Omental fat pad (tissue), 3 donors: ENCODE measurements at regions not wholly inside any gene's neighbourhood (a gene's known extent, or its start where the extent isn't known, plus 50 kb on each side); places are given as distances from the start of the nearest gene placed in this dataset.

Experiments used
- ATAC-seq: fragments of 150-250 bp; one replicate; pipeline ENCODE4 v1.9.1; 2016; ENCODE audit warnings: mild to moderate bottlenecking, moderate library complexity; ENCODE audit not compliant: low FRiP score
- DNase-seq: peaks from one replicate; pipeline ENCODE4 v3.0.0-alpha.2; 2019; ENCODE audit warnings: low spot score
- TF ChIP-seq, protein P1 (sequence below), 3 donors: fragments of 450-650 bp; IDR thresholded peaks; one replicate each; pipeline ENCODE4 v1.5.1; 2016 to 2017; ENCODE audit warnings: antibody characterized with exemption in 3 of 3, mild to moderate bottlenecking in 3 of 3, moderate library complexity in 2 of 3

DNA sequence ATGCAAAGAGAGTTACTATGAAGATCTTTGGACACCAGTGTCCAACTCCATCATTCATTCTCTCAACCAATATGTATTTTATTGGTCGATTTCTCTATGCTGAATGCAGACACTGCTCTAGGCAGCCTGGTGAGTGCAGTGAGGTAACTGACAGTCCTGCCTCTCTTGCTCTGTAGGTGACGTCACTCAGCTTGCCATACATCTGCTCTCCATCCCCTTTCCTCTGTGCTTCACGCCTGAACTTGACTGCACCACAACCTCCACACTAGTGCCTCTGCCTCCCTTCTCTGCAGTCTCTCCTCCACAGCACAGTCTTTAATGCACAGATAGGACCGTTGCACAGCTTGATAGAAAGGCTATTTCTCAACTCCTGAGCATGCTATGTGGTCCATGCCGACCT is 344.9 kb upstream of the NOCT start:
- ATAC-seq = no peak
- DNase-seq = no peak
- TF ChIP-seq, protein P1, sequence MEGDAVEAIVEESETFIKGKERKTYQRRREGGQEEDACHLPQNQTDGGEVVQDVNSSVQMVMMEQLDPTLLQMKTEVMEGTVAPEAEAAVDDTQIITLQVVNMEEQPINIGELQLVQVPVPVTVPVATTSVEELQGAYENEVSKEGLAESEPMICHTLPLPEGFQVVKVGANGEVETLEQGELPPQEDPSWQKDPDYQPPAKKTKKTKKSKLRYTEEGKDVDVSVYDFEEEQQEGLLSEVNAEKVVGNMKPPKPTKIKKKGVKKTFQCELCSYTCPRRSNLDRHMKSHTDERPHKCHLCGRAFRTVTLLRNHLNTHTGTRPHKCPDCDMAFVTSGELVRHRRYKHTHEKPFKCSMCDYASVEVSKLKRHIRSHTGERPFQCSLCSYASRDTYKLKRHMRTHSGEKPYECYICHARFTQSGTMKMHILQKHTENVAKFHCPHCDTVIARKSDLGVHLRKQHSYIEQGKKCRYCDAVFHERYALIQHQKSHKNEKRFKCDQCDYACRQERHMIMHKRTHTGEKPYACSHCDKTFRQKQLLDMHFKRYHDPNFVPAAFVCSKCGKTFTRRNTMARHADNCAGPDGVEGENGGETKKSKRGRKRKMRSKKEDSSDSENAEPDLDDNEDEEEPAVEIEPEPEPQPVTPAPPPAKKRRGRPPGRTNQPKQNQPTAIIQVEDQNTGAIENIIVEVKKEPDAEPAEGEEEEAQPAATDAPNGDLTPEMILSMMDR (IDR thresholded peaks at IDR 0.05) = no peak

DNA sequence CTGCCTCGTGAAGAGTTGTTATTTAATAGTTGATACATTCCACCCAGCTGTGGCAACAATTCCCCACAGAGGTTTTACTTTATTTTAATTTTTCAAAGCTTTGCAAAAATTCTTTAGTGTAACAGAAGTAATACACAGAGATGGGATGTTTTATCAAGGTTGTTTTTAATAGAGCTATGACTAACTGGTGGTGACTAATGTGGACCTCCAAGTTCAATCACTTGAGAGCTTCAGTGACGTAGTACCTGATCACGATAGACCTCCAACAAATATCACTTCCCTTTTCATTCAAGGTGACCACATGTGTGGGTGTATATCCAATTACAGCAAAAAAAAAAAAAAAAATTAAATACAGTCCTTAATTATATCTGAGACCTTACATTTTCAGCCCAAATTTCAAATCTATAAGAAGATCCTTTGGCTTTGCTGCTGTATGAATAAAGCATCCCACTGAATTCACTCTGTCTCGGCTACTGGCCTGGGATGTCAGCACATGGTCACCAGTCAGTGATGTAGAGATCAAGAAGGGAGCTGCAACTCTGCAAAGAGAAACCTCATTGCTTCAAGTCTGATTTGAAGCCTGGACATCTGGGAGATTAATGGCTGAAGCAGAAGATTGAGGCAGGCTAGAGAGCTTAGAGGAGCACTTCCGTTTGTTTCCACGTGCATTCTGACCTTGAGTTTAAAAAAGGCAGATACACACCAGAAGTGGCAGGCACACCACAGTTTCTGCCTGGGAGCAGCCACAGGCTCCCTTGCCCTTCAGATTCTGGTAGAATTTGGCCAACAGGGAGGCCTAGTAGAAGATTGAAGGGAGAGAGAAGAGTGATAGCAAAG is 345.9 kb upstream of the NOCT start:
- TF ChIP-seq, protein P1 (IDR thresholded peaks at IDR 0.05) = no peak
- no peak for DNase-seq
- no peak for ATAC-seq

DNA sequence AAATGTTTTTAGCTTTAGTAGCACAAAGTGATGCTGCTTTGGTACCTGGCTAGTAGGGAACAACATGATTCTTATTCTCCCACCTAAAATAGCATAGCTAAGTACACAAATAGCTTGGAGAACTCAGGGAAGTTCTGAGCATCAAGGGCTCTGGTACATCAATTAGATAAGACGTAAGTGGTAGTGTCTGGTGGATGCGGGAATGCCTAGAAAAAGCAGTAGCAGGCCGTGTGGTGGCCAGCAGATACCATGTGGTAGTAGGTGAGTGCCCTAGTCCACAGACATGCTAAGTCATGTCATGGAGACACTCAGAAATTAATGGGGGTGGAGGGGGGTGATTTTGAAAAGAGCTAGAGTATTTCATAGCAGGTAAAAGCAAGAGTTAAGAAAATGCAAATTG is 347.3 kb upstream of the NOCT start:
- TF ChIP-seq, protein P1 (IDR thresholded peaks at IDR 0.05) = no peak

DNA sequence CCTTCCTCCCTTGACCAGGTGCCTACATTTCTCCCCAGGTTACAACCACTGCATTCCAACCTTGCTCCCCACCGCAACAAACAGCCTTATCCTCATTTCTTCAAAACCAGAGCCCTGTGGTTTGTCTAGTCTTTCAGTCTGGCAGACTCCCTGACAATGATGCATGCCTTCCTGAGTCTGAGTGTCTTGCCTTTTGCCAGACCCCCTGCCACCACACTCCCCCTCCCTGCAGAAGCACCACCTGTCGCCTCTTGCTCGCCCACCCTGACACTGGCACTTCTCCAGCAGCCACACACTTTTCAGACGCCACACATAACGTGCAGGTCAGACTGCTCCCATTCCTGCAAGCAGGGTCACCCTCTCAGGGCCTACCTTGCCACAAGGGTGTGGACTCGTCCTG is 349.2 kb upstream of the NOCT start:
- ATAC-seq (no peak), DNase-seq (no peak)
- TF ChIP-seq, protein P1 (IDR thresholded peaks at IDR 0.05) = no peak

More for the DNA sequence above, 347.3 kb upstream of the NOCT start:
- ATAC-seq (no peak), DNase-seq (no peak)

DNA sequence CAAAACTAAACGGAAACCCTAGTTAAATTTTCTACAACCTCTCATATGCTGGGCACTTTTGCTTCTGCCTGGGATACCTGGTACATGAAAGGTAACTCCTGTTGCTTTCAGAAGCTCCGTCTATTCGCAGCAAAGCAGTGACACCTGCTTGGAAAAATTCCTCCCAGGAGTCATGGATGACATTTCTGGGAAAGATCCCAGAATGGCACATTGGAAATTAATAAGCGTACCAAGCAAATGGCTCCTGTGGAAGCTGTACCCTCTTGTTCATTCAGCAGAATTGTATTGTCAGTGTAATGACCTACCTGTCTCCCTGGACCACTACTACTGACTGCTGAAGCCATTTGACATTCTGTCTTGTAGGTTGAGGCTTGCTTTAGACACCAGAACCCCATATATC is 349.7 kb upstream of the NOCT start:
- no peak for ATAC-seq
- TF ChIP-seq, protein P1 (IDR thresholded peaks at IDR 0.05) = no peak

DNA sequence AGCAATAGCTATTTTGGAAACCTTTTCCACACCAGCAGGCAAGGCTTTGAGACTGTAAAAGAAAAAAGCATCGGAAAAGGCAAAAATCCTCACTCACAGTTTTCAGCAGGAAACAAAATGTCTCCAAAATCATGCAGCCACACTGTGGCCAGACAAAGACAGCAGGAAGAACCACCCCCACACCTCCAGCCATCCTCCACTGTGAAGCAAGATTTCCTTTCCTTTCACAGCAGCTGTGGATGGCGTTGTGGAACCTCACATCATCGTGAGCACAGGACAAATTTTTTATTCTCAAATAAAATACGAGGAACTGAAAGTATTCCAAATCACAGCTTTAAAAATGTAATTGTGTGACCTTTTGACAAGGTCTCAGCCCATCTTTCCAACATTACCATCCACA is 351.7 kb upstream of the NOCT start:
- ATAC-seq (no peak), DNase-seq (no peak)
- TF ChIP-seq, protein P1 (IDR thresholded peaks at IDR 0.05) = no peak

More for the DNA sequence above, 349.7 kb upstream of the NOCT start:
- DNase-seq = no peak

DNA sequence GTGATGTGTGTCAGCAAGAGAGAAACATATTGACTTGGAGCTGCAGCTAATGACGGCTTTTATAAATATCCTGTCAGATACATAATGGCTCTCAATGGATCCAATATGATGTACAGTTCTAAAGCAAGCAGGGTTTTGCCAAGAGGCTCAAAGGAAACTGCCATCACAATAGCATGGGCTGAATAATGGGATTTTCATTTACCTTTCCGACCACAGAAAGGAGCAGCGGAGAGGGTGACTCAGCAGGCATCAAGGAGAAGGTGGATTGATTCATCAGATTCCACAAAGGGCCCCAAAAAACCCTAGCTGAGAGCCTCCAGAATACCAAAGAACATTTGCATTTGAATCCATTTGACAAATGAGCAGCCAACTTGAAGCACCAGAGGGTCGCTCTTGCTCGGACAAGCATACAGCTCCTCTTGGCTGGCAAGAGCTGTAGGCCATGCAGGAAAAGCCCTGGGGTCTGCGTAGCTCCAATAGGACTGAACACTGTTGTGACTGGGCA is 355.7 kb upstream of the NOCT start:
- ATAC-seq = no peak
- TF ChIP-seq, protein P1 (IDR thresholded peaks at IDR 0.05) = no peak
- no peak for DNase-seq
